SK-N-SH treated with all-trans-retinoic acid at 6 μM for 48 hours (cell line): ENCODE measurements at regions not wholly inside any gene's neighbourhood (a gene's known extent, or its start where the extent isn't known, plus 50 kb on each side); places are given as distances from the start of the nearest gene placed in this dataset.

Source experiments
- ATAC-seq: fragments of 200-7000 bp; cut with Tn5 transposase; 3 replicates; pipeline ENCODE4 v1.9.1; 2020; ENCODE audit warnings: mild to moderate bottlenecking, moderate library complexity
- ARNTL ChIP-seq: fragments of 450-650 bp; formaldehyde crosslinking; IDR thresholded peaks from 2 replicates; pipeline ENCODE4 v1.5.0; 2020; ENCODE audit warnings: low read depth, mild to moderate bottlenecking, moderate library complexity, borderline replicate concordance
- BACH2 ChIP-seq: fragments of 250-450 bp; sonication (Bioruptor Pico); IDR thresholded peaks from 2 replicates; pipeline ENCODE4 v1.9.0; 2021; ENCODE audit warnings: mild to moderate bottlenecking, borderline replicate concordance
- CSDC2 ChIP-seq: fragments of 250-450 bp; sonication (Bioruptor Pico); IDR thresholded peaks from 2 replicates; pipeline ENCODE4 v1.5.0; 2020; ENCODE audit warnings: mild to moderate bottlenecking, moderate library complexity
- CSRNP3 ChIP-seq: fragments of 250-450 bp; sonication (Bioruptor Pico); IDR thresholded peaks from 2 replicates; pipeline ENCODE4 v1.5.1; 2021; ENCODE audit warnings: mild to moderate bottlenecking, moderate library complexity
- ESRRG ChIP-seq: fragments of 250-450 bp; sonication (Bioruptor Pico); IDR thresholded peaks from 2 replicates; pipeline ENCODE4 v1.6.1; 2021; ENCODE audit warnings: mild to moderate bottlenecking
- GLIS3 ChIP-seq: fragments of 250-450 bp; sonication (Bioruptor Pico); IDR thresholded peaks from 2 replicates; pipeline ENCODE4 v1.5.0; 2020; ENCODE audit warnings: mild to moderate bottlenecking, moderate library complexity
- ISL1 ChIP-seq: fragments of 250-450 bp; sonication (Bioruptor Pico); IDR thresholded peaks from 2 replicates; pipeline ENCODE4 v2.1.2; 2022; ENCODE audit warnings: mild to moderate bottlenecking, moderate library complexity
- OSR1 ChIP-seq: fragments of 250-450 bp; sonication (Bioruptor Pico); IDR thresholded peaks from 2 replicates; pipeline ENCODE4 v1.8.0; 2022; ENCODE audit warnings: moderate library complexity, mild to moderate bottlenecking, inconsistent platforms
- PPARA ChIP-seq: fragments of 250-450 bp; sonication (Bioruptor Pico); IDR thresholded peaks from 2 replicates; pipeline ENCODE4 v1.5.0; 2020; ENCODE audit warnings: mild to moderate bottlenecking, borderline replicate concordance
- RARB ChIP-seq: fragments of 250-450 bp; sonication (Bioruptor Pico); IDR thresholded peaks from 2 replicates; pipeline ENCODE4 v1.8.0; 2021; ENCODE audit warnings: mild to moderate bottlenecking, moderate library complexity
- SNAI2 ChIP-seq: fragments of 250-450 bp; sonication (Bioruptor Pico); IDR thresholded peaks from 2 replicates; pipeline ENCODE4 v1.5.0; 2020; ENCODE audit warnings: mild to moderate bottlenecking, moderate library complexity
- TCF4 ChIP-seq: fragments of 250-450 bp; sonication (Bioruptor Pico); IDR thresholded peaks from 2 replicates; pipeline ENCODE4 v1.8.0; 2021; ENCODE audit warnings: mild to moderate bottlenecking, moderate library complexity, borderline replicate concordance
- TOX ChIP-seq: fragments of 250-450 bp; sonication (Bioruptor Pico); IDR thresholded peaks from 2 replicates; pipeline ENCODE4 v1.8.0; 2021; ENCODE audit warnings: mild to moderate bottlenecking, moderate library complexity, borderline replicate concordance
- ZC3H10 ChIP-seq: fragments of 250-450 bp; sonication (Bioruptor Pico); IDR thresholded peaks from 2 replicates; pipeline ENCODE4 v1.5.1; 2021; ENCODE audit warnings: mild to moderate bottlenecking, moderate library complexity
- ZNF70 ChIP-seq: fragments of 450-650 bp; formaldehyde crosslinking; IDR thresholded peaks from 2 replicates; pipeline ENCODE4 v1.5.0; 2020; ENCODE audit warnings: mild to moderate bottlenecking, moderate library complexity
- ZNF8 ChIP-seq: fragments of 450-650 bp; formaldehyde crosslinking; IDR thresholded peaks from 2 replicates; pipeline ENCODE4 v1.5.0; 2020; ENCODE audit warnings: mild to moderate bottlenecking, moderate library complexity
- TF ChIP-seq, protein P1 (sequence below): fragments of 250-450 bp; sonication (Bioruptor Pico); IDR thresholded peaks from 2 replicates; pipeline ENCODE4 v1.8.0; 2021; ENCODE audit warnings: low read depth, mild to moderate bottlenecking, moderate library complexity, borderline replicate concordance
- TF ChIP-seq, protein P2 (sequence below): fragments of 250-450 bp; sonication (Bioruptor Pico); IDR thresholded peaks from 2 replicates; pipeline ENCODE4 v1.5.1; 2020; ENCODE audit warnings: low read depth, mild to moderate bottlenecking, moderate library complexity
- TF ChIP-seq, protein P3 (sequence below): fragments of 250-450 bp; sonication (Bioruptor Pico); IDR thresholded peaks from 2 replicates; pipeline ENCODE4 v1.8.0; 2020; ENCODE audit warnings: mild to moderate bottlenecking, moderate library complexity, borderline replicate concordance

GRCh38 chr15:47288794-47289193 is 428.5 kb upstream of the SEMA6D start:
- no peak for TF ChIP-seq BACH2 (CRISPR knock-in tag)
- TF ChIP-seq TOX: no peak
- TF ChIP-seq CSDC2: no peak
- no peak for ATAC-seq

- no peak for ATAC-seq
- TF ChIP-seq ZC3H10 (CRISPR knock-in tag) (no peak), PPARA (CRISPR knock-in tag) (no peak), RARB (CRISPR knock-in tag) (no peak), ESRRG (no peak)
Measured at GRCh38 chr15:47289656-47290055, 427.6 kb upstream of the SEMA6D start.

DNA sequence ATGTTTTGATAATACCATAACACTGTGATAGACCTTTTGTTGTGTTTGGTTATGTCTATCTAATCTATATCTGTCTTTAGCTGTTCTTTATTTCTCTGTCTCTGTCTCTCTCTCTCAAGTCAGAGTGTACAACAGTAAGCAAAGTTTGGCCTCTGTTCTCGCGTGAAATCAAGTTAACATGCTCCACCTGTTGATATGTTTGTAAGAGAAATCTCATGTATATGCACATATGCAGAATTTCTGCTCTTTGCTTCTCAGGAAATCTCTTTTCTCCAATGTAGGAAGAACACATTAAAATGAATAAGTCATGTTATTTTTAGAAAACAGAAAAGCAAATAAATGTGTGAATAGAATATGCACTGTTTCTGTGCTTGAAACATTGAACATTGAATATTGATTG is 425.5 kb upstream of the SEMA6D start:
- TF ChIP-seq BACH2 (CRISPR knock-in tag): no peak
- TF ChIP-seq, protein P1, sequence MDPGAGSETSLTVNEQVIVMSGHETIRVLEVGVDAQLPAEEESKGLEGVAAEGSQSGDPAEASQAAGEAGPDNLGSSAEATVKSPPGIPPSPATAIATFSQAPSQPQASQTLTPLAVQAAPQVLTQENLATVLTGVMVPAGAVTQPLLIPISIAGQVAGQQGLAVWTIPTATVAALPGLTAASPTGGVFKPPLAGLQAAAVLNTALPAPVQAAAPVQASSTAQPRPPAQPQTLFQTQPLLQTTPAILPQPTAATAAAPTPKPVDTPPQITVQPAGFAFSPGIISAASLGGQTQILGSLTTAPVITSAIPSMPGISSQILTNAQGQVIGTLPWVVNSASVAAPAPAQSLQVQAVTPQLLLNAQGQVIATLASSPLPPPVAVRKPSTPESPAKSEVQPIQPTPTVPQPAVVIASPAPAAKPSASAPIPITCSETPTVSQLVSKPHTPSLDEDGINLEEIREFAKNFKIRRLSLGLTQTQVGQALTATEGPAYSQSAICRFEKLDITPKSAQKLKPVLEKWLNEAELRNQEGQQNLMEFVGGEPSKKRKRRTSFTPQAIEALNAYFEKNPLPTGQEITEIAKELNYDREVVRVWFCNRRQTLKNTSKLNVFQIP: no peak
- TF ChIP-seq OSR1 (CRISPR knock-in tag): no peak
- TF ChIP-seq ARNTL (CRISPR knock-in tag): no peak
- TF ChIP-seq ZNF8 (CRISPR knock-in tag): no peak
- no peak for ATAC-seq

- TF ChIP-seq, protein P2, sequence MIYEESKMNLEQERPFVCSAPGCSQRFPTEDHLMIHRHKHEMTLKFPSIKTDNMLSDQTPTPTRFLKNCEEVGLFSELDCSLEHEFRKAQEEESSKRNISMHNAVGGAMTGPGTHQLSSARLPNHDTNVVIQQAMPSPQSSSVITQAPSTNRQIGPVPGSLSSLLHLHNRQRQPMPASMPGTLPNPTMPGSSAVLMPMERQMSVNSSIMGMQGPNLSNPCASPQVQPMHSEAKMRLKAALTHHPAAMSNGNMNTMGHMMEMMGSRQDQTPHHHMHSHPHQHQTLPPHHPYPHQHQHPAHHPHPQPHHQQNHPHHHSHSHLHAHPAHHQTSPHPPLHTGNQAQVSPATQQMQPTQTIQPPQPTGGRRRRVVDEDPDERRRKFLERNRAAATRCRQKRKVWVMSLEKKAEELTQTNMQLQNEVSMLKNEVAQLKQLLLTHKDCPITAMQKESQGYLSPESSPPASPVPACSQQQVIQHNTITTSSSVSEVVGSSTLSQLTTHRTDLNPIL (CRISPR knock-in tag): no peak
- TF ChIP-seq GLIS3 (no peak), BACH2 (CRISPR knock-in tag) (no peak), ZC3H10 (CRISPR knock-in tag) (no peak), ARNTL (CRISPR knock-in tag) (no peak), CSRNP3 (CRISPR knock-in tag) (no peak), ISL1 (CRISPR knock-in tag) (no peak), ZNF8 (CRISPR knock-in tag) (no peak), OSR1 (CRISPR knock-in tag) (no peak), CSDC2 (no peak), RARB (CRISPR knock-in tag) (no peak), ZNF70 (CRISPR knock-in tag) (no peak), TOX (no peak), TCF4 (no peak), SNAI2 (CRISPR knock-in tag) (no peak)
- TF ChIP-seq, protein P3, sequence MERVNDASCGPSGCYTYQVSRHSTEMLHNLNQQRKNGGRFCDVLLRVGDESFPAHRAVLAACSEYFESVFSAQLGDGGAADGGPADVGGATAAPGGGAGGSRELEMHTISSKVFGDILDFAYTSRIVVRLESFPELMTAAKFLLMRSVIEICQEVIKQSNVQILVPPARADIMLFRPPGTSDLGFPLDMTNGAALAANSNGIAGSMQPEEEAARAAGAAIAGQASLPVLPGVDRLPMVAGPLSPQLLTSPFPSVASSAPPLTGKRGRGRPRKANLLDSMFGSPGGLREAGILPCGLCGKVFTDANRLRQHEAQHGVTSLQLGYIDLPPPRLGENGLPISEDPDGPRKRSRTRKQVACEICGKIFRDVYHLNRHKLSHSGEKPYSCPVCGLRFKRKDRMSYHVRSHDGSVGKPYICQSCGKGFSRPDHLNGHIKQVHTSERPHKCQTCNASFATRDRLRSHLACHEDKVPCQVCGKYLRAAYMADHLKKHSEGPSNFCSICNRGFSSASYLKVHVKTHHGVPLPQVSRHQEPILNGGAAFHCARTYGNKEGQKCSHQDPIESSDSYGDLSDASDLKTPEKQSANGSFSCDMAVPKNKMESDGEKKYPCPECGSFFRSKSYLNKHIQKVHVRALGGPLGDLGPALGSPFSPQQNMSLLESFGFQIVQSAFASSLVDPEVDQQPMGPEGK (CRISPR knock-in tag): no peak
- TF ChIP-seq, all 23 proteins: peak for 0
Measured at GRCh38 chr15:47292638-47293190, 424.6 kb upstream of the SEMA6D start.

GRCh38 chr15:47293466-47294162 is 423.7 kb upstream of the SEMA6D start:
- TF ChIP-seq ISL1 (CRISPR knock-in tag) (0 out of 2 replicates have a peak, but pooled peaks have one; percentile 11), TCF4 (no peak), ZC3H10 (CRISPR knock-in tag) (no peak), CSDC2 (no peak)
- ATAC-seq: no peak

More at GRCh38 chr15:47292638-47293190, 424.6 kb upstream of the SEMA6D start:
- ATAC-seq: no peak
